GM19372 (cell line): ENCODE measurements at regions not wholly inside any gene's neighbourhood (a gene's known extent, or its start where the extent isn't known, plus 50 kb on each side); places are given as distances from the start of the nearest gene placed in this dataset.
"Not testable (repeated sequence)": the region's sequence is repeated elsewhere in the genome, so short reads cannot be mapped to it uniquely, and the experiment has no call there.

Source experiments
- ATAC-seq: cut with Tn5 transposase; IDR thresholded peaks from one replicate; pipeline ENCODE4 v1.9.1; 2021; ENCODE audit warnings: mild to moderate bottlenecking, low read depth, moderate library complexity; ENCODE audit not compliant: unreplicated experiment

- ATAC-seq, result no peak
Observed at GRCh38 chr6:147666255-147666654, 157.8 kb downstream of the SAMD5 start.

- no peak for ATAC-seq
Observed at GRCh38 chr6:147667082-147667481, 158.6 kb downstream of the SAMD5 start.

- no peak for ATAC-seq
Observed at GRCh38 chr6:147674099-147674498, 165.6 kb downstream of the SAMD5 start.

GRCh38 chr6:147674794-147675193, 166.3 kb downstream of the SAMD5 start:
- no peak for ATAC-seq

- ATAC-seq, result no peak
Observed at GRCh38 chr6:147675281-147675680, 166.8 kb downstream of the SAMD5 start.

- ATAC-seq, result no peak
Observed at GRCh38 chr6:147676495-147677199, 168.2 kb downstream of the SAMD5 start.

GRCh38 chr6:147677647-147678046, 169.2 kb downstream of the SAMD5 start:
- ATAC-seq, result no peak

GRCh38 chr6:147678253-147678652, 169.8 kb downstream of the SAMD5 start:
- ATAC-seq, result no peak

- ATAC-seq, result no peak
Observed at GRCh38 chr6:147684906-147685305, 176.4 kb downstream of the SAMD5 start.

- no peak for ATAC-seq
Observed at GRCh38 chr6:147689398-147689797, 180.9 kb downstream of the SAMD5 start.

GRCh38 chr6:147691446-147691845, 183.0 kb downstream of the SAMD5 start:
- no peak for ATAC-seq

GRCh38 chr6:147693181-147693580, 184.7 kb downstream of the SAMD5 start:
- ATAC-seq, result no peak

GRCh38 chr6:147694556-147694955, 186.1 kb downstream of the SAMD5 start:
- ATAC-seq, result not testable (repeated sequence)

- ATAC-seq, result no peak
Observed at GRCh38 chr6:147695819-147696218, 187.3 kb downstream of the SAMD5 start.

- no peak for ATAC-seq
Observed at GRCh38 chr6:147699140-147699539, 190.7 kb downstream of the SAMD5 start.

- no peak for ATAC-seq
Observed at GRCh38 chr6:147699637-147700036, 191.1 kb downstream of the SAMD5 start.

GRCh38 chr6:147700436-147701209, 192.1 kb downstream of the SAMD5 start:
- ATAC-seq, result no peak

- ATAC-seq, result no peak
Observed at GRCh38 chr6:147704691-147705090, 196.2 kb downstream of the SAMD5 start.

- ATAC-seq, result no peak
Observed at GRCh38 chr6:147707524-147707923, 199.0 kb downstream of the SAMD5 start.

- no peak for ATAC-seq
Observed at GRCh38 chr6:147708170-147708569, 199.7 kb downstream of the SAMD5 start.

GRCh38 chr6:147709396-147710272, 201.1 kb downstream of the SAMD5 start:
- ATAC-seq, result no peak
